Osteoblast (primary cell): ENCODE measurements at regions not wholly inside any gene's neighbourhood (a gene's known extent, or its start where the extent isn't known, plus 50 kb on each side); places are given as distances from the start of the nearest gene placed in this dataset.
"Not testable (repeated sequence)": the region's sequence is repeated elsewhere in the genome, so short reads cannot be mapped to it uniquely, and the experiment has no call there.

Experiments
- DNase-seq: peaks from one replicate; pipeline ENCODE4 v3.0.0; 2011; ENCODE audit warnings: low spot score, mixed read lengths; ENCODE audit not compliant: insufficient read length; ENCODE audit errors: missing footprints
- H2AFZ ChIP-seq: 2 replicates; pipeline ENCODE4 v1.6.0; 2011; ENCODE audit warnings: mild to moderate bottlenecking, low read length
- H3K27ac ChIP-seq: 2 replicates; pipeline ENCODE4 v1.5.1; 2011; ENCODE audit warnings: mild to moderate bottlenecking, low read depth, low read length, moderate library complexity
- H3K27me3 ChIP-seq: 2 replicates; pipeline ENCODE4 v1.6.0; 2012; ENCODE audit warnings: mild to moderate bottlenecking, control low read depth, inconsistent platforms, low read length, moderate library complexity; ENCODE audit not compliant: insufficient read depth
- H3K36me3 ChIP-seq: 2 replicates; pipeline ENCODE4 v1.5.1; 2011; ENCODE audit warnings: mild to moderate bottlenecking, low read length, control low read depth, moderate library complexity; ENCODE audit not compliant: insufficient read depth
- H3K4me1 ChIP-seq: 2 replicates; pipeline ENCODE4 v1.5.1; 2011; ENCODE audit warnings: mild to moderate bottlenecking, low read length, control low read depth, moderate library complexity; ENCODE audit not compliant: insufficient read depth
- H3K4me2 ChIP-seq: 2 replicates; pipeline ENCODE4 v1.6.0; 2011; ENCODE audit warnings: mild to moderate bottlenecking, low read length; ENCODE audit not compliant: insufficient read depth
- H3K4me3 ChIP-seq: fragments of 200-600 bp; sonication (generic); 3 replicates; pipeline ENCODE4 v1.5.1; 2012; ENCODE audit warnings: mild to moderate bottlenecking, low read length, inconsistent platforms; ENCODE audit not compliant: insufficient read depth
- H3K79me2 ChIP-seq: 2 replicates; pipeline ENCODE4 v1.6.0; 2012; ENCODE audit warnings: mild to moderate bottlenecking, low read length, control low read depth, inconsistent platforms; ENCODE audit not compliant: insufficient read depth
- H3K9me3 ChIP-seq: 2 replicates; pipeline ENCODE4 v1.5.1; 2011; ENCODE audit warnings: low read depth, low read length, control low read depth
- H4K20me1 ChIP-seq: 2 replicates; pipeline ENCODE4 v1.6.0; 2012; ENCODE audit warnings: mild to moderate bottlenecking, low read length, control low read depth; ENCODE audit not compliant: insufficient read depth
- CTCF ChIP-seq: IDR thresholded peaks from 2 replicates; pipeline ENCODE4 v1.5.1; 2011; ENCODE audit warnings: mild to moderate bottlenecking, low read depth, low read length, moderate library complexity; ENCODE audit errors: extremely low read depth

- Histone ChIP-seq H3K36me3 (no peaks in the 10 kb centered on the region), H3K9me3 (no peaks in the 10 kb centered on the region), H3K4me1 (no peaks in the 10 kb centered on the region), H2AFZ (no peak overlapping the region), H3K4me2 (no peak overlapping the region), H3K79me2 (no peaks in the 10 kb centered on the region), H3K4me3 (no peak overlapping the region), H3K27me3 (no peaks in the 10 kb centered on the region), H4K20me1 (no peaks in the 10 kb centered on the region), H3K27ac (no peak overlapping the region)
- no peak for DNase-seq
- TF ChIP-seq CTCF, result no peak
Observed at GRCh38 chr2:167785606-167786216, 461.7 kb downstream of the STK39 start.

GRCh38 chr2:167784084-167784425, 463.3 kb downstream of the STK39 start:
- no peak overlapping the region for H3K4me3 ChIP-seq
- no peaks in the 10 kb centered on the region for H3K4me1 ChIP-seq
- no peak overlapping the region for H3K27ac ChIP-seq
- no peak for DNase-seq
- H3K36me3 ChIP-seq, result no peaks in the 10 kb centered on the region
- no peaks in the 10 kb centered on the region for H3K79me2 ChIP-seq
- no peak overlapping the region for H2AFZ ChIP-seq
- no peaks in the 10 kb centered on the region for H3K27me3 ChIP-seq
- no peak for TF ChIP-seq CTCF
- no peaks in the 10 kb centered on the region for H4K20me1 ChIP-seq
- no peak overlapping the region for H3K4me2 ChIP-seq
- H3K9me3 ChIP-seq, result no peaks in the 10 kb centered on the region

- no peak for TF ChIP-seq CTCF
Observed at GRCh38 chr2:167783261-167784083, 463.9 kb downstream of the STK39 start.

GRCh38 chr2:167781629-167782028, 465.8 kb downstream of the STK39 start:
- DNase-seq, H3K79me2 ChIP-seq, H3K36me3 ChIP-seq, H4K20me1 ChIP-seq, H3K9me3 ChIP-seq, H3K4me1 ChIP-seq, H3K27me3 ChIP-seq, H3K27ac ChIP-seq, H2AFZ ChIP-seq, H3K4me3 ChIP-seq, H3K4me2 ChIP-seq: not testable (repeated sequence)

More at GRCh38 chr2:167783261-167784083, 463.9 kb downstream of the STK39 start:
- Histone ChIP-seq H3K4me3 (no peak overlapping the region), H3K79me2 (no peaks in the 10 kb centered on the region), H3K27ac (no peak overlapping the region), H3K27me3 (no peaks in the 10 kb centered on the region), H3K9me3 (no peaks in the 10 kb centered on the region), H2AFZ (no peak overlapping the region), H4K20me1 (no peaks in the 10 kb centered on the region), H3K4me1 (no peaks in the 10 kb centered on the region), H3K36me3 (no peaks in the 10 kb centered on the region), H3K4me2 (no peak overlapping the region)
- no peak for DNase-seq
